Uterus (tissue), 2 donors: ENCODE measurements at regions not wholly inside any gene's neighbourhood (a gene's known extent, or its start where the extent isn't known, plus 50 kb on each side); places are given as distances from the start of the nearest gene placed in this dataset.

Experiments used
- POLR2A ChIP-seq, 2 donors: fragments of 450-650 bp; IDR thresholded peaks; one replicate each; pipeline ENCODE4 v1.6.1; 2016; ENCODE audit warnings: antibody characterized with exemption in 2 of 2, mild to moderate bottlenecking in 1 of 2, moderate library complexity in 1 of 2
- TF ChIP-seq, protein P1 (sequence below), 4 experiments: fragments of 200-600 bp in 2 of 4; fragments of 450-650 bp in 2 of 4; sonication (generic) in 2 of 4; IDR thresholded peaks; one replicate each; pipeline ENCODE4 v1.5.1; 2016 to 2019; ENCODE audit warnings: antibody characterized with exemption in 4 of 4, mild to moderate bottlenecking in 2 of 4, moderate library complexity in 1 of 4

DNA sequence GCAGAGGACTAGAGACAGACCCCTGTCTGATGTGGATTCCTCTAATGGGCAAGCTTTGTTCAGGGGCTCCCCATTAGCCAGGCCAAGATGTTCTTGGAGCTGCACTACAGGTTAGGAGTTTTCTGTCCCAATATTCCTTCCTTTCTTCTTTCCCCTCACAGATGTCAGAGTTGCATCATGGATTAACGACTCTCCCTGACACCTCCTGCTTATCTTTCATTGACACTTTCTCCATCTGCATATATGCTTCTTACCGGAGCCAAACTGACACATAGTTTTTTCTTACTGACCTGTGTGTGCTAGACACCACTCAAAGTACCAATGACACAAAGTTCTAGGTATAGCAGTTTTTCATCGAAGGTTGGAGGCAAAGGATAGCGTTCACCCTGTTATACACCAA lies 228.6 kb upstream of the HCCS start:
- TF ChIP-seq, protein P1, sequence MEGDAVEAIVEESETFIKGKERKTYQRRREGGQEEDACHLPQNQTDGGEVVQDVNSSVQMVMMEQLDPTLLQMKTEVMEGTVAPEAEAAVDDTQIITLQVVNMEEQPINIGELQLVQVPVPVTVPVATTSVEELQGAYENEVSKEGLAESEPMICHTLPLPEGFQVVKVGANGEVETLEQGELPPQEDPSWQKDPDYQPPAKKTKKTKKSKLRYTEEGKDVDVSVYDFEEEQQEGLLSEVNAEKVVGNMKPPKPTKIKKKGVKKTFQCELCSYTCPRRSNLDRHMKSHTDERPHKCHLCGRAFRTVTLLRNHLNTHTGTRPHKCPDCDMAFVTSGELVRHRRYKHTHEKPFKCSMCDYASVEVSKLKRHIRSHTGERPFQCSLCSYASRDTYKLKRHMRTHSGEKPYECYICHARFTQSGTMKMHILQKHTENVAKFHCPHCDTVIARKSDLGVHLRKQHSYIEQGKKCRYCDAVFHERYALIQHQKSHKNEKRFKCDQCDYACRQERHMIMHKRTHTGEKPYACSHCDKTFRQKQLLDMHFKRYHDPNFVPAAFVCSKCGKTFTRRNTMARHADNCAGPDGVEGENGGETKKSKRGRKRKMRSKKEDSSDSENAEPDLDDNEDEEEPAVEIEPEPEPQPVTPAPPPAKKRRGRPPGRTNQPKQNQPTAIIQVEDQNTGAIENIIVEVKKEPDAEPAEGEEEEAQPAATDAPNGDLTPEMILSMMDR (IDR thresholded peaks at IDR 0.05) = no peak
- no peak for TF ChIP-seq POLR2A (IDR thresholded peaks at IDR 0.05)
